GM19238 (cell line): ENCODE measurements at regions not wholly inside any gene's neighbourhood (a gene's known extent, or its start where the extent isn't known, plus 50 kb on each side); places are given as distances from the start of the nearest gene placed in this dataset.
"Not testable (repeated sequence)": the region's sequence is repeated elsewhere in the genome, so short reads cannot be mapped to it uniquely, and the experiment has no call there.

Experiments used
- DNase-seq: peaks from one replicate; pipeline ENCODE4 v3.0.0; 2011; ENCODE audit warnings: low spot score; ENCODE audit not compliant: insufficient read length

DNA sequence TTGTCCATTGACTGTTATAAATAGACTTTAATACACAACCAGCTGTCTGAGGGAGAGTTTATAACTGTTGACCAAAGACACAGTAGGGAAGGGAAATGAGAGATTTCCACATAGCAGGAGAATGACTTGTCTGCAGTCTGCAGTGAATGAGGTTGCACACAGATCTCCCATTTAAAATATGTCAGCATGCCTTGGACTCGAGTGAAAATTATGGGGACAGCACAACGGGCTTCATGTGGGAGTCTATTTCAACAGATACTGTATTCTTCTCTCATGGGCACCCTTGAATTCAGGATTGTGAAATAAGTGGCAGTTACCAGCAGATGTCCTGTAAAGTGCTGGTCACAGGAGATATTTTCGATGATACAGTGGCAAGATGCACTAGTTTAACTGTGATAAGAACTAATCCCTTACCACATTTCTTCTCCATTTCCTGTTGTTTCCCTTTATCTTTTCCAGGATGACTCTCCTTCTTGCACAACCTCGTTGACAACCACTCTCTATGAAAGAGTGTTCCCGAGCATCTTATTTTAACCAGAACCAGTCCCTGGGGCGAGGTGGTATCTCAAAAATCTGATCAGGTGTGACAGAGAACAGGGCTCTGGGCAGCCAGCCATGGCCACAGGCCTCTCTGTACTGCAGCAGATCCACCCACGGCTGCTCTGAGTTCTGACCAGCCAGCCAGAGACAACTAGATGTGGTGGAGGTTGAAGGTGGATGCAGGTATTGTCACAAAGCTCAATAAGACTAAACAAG is 51.5 kb upstream of the MAP3K1 start:
- no peak for DNase-seq

DNA sequence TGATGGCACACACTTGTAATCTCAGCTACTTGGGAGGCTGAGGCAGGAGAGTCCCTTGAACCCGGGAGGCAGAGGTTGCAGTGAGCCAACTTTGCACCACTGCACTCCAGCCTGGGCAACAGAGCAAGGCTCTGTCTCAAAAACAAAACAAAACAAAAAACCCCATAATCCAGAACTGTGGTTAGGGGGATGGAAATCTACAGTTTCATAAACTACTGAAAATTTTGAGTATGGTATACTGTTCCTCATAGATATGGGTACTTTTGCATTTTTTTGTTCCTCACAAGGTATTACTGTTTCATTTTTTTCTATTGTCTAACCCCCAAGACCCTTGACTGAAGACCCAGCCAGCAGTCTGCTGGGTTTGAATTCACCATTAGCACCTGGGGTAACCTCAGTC is 52.2 kb upstream of the MAP3K1 start:
- DNase-seq: no peak

DNA sequence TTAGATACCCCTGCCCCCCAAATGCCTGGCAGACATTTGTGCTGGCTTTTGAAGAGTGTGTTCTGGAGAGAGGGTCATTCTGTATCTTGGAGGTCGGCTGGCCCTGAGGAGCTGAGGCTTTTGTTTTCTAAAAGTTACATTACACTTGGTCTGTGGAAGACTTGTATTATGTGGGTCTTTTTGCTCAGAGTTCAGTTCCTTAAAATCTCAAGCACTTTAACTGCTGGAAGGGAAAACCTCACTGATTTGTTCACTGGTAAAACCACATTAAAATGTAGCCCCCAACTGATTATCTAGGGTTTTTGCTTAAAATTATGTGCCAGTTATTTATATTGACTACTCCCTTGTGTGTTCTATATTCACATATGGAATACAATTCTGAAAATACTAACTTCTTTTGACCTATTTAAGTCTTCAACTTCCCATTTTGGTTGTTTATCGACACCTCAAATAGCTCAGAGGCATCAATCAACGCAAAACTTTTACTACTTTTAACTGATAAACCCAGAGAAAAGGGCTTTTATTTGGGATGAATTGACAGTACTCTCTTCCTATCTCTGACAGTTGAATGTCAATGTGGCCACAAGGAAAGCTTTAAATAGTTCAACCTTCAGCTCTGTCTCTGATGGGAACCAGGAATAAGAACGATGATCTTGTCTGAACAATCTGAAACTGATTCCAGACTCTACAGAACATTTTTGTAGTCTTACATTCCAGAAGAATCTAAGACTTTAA is 54.0 kb upstream of the MAP3K1 start:
- no peak for DNase-seq

DNA sequence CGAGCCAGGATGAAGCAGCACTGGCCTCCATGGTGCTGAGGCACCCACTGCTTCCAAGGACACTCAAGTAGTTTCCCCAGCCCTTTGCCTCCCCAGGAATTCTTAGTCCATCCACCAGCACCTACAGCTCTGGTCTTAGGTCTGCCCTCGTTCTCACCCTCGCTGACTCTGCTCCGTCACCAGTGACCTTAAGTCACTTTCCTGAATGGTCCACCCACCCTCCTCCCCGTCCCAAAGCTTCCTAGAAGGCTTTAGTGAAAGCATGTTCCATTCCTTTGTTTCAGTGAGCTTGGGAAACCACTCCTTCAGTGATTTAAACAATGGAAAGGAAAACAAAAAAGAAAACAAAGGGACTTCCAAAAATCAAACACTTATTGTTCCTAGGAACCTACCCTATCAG is 54.6 kb upstream of the MAP3K1 start:
- DNase-seq: no peak

DNA sequence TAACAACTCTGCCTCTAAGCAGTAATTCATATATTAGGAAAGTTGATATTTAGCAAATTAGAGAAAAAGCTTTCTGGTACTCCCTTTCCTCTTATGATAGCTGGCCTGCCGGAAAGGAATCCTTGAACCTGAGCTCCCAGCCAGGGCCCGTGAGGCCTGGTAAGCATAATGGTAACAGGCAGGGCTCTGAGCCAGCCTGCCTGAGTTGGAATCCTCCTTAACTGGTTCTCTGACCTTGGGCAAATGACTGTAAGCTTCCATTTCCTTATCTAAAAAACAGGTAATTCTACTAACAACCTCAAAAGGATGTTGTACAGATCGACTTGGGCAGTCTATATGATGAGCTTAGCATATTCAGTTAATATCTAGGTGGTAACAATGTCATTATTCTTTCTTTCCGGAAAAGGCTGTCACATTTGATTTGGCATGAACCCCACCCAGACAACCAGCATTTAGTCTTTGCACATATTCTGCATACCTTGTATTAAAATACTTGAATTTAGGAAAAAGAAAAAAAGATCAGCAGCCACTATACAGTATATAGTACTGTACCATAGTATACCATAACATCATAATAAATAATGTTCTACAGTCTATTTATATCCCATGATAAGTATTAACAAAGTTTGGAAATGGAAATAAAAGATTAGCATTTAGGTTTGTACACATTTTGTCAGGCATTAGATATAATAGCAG is 55.7 kb upstream of the MAP3K1 start:
- DNase-seq: no peak

DNA sequence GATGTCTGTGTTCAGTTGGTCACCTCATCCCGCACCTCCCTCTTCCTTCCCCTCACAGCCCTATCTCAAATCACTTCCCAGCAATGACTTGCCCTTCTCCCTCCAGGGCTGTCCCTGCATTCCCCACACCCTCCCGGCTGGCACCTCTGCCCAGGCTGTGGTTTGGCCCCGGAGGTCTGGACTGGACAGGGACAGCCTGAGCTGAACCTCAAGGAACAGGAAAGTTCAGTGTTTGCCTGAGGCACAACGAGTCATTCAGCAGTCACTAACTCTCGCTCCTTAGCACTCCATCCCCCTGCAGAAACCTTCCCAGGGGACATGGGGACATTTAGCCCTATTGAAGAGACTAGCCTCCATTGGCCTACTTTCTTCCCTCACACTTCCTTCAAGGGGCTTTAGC is 58.3 kb upstream of the MAP3K1 start:
- DNase-seq: no peak

DNA sequence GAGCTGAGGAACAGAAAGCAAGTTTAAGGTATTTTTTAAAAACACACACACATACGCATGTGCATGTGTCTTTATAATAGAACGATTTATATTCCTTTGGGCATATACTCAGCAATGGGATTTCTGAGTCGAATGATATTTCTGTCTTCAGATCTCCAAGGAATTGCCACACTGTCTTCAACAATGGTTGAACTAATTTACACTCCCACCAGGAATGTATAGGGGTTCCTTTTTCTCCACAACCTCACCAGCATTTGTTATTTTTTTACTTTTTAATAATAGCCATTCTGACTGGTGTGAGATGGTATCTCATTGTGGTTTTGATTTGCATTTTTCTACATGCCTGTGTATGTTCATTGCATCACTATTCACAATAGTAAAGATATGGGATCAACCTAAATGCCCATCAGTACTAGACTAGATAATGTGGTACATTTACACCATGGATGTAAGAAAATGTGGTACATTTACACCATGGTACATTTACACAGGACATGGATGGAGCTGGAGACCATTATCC is 60.3 kb upstream of the MAP3K1 start:
- no peak for DNase-seq

DNA sequence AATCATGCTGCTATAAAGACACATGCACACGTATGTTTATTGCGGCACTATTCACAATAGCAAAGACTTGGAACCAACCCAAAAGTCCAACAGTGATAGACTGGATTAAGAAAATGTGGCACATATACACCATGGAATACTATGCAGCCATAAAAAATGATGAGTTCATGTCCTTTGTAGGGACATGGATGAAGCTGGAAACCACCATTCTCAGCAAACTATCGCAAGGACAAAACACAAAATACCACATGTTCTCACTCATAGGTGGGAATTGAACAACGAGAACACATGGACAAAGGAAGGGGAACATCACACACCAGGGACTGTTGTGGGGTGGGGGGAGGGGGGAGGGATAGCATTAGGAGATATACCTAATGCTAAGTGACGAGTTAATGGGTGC is 61.8 kb upstream of the MAP3K1 start:
- DNase-seq: not testable (repeated sequence)

DNA sequence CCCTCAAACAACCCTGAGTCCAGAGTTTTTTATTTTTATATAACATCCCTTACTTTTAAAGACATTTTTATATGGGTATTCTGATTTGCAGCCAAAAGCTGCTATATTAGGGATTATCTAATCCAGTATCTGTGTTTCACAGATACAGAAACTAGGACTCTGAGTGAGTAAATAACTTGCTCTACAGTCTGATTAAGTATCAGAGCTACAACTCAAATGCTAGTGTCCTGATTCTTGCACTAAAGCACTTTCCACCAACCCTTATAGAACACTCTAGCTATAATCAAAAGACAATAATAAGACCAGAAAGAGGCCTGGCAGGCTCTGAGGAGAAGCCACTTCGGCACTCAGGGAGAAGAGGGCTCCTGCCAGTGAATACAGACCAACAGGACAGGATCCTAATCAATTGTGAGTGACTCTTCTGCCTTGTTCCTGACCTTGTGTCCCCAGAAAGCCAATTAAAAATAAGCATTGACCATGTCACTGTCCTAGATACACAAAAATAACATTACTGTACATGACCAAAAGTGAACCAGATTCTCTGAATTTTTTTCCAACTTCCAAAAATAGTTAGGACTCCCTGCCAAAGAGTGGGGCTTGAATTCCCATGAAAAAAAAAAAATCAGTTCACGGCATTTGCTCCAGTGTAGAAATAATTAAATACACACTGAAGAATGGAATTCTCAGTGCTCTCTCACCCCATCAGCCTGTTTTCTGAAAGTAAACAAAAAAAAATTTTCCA is 63.6 kb upstream of the MAP3K1 start:
- DNase-seq: no peak

DNA sequence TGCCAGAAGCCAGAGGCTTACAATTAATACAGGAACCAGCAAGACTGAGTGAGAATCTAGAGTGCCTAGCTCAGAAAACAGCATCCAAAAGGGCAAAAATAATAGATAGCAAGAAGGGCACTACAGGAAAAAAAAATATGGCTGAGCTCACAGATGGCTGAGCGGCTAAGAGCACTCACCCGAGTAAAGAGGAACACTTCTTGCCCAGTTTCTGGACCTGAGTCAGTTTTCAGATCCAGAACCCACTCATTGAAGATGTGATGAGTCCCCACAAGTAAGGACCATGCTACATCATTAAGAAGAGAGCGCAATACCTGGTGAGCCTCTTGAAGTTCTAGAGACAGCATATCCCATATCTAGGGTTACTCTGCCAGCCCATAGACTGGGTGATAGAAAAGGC is 65.5 kb upstream of the MAP3K1 start:
- DNase-seq: no peak

DNA sequence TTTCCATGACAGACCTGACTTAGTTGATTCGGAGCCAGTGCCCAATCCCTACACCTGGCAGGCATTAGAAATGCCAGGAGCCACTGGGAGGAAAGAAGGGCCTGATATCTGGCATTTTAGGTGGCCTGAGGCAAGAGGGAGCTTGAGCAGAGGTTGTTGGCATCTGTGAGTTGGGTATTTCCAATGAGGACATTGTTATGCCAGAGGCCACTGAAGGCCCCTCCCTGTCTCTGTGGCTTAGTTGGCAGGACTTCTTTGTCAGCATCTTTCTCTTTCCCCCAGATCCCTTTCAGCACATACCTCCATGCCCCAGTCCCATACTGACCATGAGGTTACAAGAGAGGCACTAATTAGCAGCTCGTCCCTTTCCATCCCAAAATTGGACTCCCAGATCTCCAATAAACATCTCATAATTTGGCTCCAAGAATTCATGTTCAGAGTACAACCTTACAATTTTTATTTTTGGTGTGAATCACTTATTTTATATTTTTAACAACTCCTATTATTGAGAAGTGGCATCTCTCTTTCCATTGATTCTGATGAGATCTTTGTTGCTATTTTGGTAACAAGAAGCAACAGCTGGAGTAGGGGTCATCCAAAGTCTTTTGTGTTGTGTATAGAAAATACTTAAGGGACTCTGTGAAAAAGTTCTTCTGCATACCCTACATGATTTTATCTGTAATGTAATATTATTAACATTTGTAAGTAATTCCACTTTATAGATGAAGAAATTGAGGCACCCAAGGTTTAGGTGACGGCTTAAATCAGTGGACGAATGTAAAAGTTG is 68.6 kb upstream of the MAP3K1 start:
- DNase-seq: no peak

DNA sequence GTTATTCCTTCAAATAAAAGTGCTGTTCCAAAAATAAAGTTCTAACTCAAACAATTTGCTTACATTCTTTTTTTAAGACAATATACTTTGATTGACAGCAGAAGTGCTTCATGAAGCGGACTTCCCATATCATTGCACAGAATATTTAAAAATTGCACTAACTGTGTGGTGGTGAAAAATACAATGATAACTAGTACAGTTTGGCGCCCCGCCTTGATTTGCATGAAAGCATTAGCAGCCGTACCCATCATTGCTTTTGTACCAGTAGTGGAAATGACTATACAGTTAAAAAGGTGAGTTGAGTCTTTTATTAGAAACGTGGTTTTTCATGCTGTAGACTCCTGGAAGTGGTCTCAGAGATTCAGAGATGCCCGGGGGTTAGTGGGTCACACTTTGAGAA is 69.5 kb upstream of the MAP3K1 start:
- no peak for DNase-seq

DNA sequence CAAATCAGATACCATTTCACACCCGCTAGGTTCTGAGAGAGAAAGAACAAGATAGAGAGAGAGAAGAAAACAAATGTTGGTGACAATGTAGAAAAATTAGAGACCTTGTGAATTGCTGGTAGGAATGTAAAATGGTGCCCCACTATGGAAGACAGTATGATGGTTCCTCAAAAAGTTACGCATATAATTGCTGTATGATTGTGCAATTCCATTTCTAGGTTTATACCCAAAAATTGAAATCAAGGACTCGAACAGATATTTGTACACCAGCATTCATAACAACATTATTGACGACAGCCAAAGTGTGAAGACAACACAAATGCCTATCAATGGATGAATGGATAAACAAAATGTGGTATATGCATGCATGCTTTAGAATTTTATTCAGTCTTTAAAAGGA is 74.5 kb upstream of the MAP3K1 start:
- no peak for DNase-seq

DNA sequence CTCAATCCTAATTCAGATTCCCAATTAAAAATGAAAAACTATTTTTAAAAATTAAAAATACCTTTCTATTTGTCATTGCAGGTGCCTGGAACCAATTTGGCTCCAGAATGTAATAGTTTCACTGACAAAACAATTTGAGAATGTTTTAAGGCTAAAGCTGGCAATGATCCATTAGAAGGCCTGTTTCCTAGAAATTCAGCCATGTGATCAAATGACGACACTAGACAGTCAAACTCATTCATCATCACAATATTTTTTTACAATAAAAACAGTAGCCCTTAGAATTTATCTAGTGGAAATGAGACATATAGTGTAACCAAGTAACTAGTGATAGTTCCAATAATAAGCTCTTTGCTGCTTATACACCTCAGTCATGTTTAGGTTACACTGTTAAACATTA is 75.4 kb upstream of the MAP3K1 start:
- DNase-seq: no peak

DNA sequence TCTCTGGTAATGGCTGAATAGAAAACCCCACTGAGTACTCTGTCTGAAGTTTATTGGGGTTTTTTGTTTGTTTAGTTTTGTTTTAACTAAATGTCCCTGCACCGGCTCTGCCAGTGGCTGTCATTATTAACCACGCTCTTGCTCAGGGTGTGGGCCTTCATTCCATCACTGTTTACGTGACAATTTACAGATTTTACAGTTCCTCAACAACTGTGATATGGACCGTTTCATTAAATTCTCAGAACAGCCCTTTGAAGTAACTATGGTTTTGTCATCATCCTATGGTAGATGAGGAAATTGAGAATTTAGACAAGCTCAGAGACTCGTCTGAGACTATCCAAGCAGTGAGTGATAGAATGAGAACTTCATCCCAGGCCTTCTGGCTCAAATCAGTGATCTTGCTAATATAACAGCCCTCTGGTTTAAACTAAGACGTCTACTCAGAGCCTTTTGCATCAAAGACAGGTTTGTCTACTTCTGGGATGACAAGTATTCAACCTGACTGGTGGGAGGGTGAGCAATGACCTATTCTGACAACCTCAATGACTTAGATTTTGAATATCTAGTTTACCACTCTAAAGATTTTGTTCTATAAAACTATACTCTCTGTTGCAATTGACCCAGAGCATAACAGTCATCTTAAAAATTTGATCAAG is 77.3 kb upstream of the MAP3K1 start:
- DNase-seq: no peak

DNA sequence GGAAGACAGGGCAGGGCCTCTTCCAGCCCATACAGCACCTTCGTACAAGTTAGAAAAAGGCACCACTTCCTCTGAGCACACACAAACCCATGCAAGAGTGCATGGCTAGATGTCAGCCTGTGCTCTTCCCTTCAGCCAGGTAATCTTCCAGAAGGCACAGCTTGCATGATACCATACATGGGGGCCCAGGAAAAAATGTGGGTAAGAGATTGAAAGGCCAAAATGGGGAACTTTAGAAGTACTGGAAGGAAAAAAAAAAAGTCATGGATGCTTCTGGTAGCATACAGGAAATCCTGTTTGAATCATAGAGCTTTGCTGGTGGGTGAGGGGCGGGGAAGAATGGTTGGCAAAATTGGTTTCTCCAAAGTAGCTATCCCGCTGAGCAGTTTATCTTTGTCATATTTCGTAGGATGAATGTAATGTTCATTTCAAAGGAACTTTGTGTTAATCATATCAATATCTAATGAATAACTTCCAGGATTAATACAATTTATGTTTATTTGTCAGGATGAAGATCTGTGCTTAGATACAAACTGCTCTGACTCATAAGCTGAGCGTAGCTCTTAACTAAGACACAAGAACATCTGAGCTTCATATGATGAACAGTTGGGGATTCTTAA is 78.2 kb upstream of the MAP3K1 start:
- DNase-seq: no peak

DNA sequence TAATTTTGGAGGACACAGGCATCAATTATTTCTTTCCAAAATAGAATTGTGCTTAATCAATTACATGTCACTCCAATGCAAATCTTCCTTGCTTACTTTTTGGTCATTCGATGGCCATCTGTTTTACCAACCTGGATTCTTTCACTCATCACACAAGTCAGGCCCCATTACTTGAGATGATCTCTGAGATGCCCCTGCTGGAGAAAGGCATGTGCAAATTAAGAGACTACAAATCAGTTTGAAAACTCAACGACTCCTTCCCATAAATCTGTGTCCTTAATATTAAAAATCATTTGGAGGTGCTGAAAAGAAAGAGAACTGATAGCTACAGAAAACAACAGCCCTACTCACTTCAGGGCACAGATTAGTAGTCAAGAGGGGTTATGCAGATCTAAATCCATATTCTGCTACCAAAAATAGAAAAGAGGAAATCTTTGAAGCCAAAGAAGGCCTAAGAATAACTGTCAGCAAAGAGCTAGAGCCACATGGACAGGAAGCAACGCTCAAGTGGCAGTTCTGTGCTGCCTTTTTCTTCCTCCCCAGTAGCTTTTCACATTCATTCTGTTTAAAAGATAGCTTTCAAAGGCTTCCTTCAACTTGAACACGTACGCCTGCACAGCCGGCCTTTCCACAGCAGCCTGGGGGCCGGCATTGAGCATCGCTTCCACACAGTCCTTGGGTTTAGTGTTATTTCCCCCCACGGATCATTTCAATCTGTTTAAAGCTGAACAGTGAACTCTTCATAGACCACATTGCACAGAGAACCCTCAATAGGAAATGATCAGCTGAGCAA is 79.3 kb upstream of the MAP3K1 start:
- DNase-seq: no peak

DNA sequence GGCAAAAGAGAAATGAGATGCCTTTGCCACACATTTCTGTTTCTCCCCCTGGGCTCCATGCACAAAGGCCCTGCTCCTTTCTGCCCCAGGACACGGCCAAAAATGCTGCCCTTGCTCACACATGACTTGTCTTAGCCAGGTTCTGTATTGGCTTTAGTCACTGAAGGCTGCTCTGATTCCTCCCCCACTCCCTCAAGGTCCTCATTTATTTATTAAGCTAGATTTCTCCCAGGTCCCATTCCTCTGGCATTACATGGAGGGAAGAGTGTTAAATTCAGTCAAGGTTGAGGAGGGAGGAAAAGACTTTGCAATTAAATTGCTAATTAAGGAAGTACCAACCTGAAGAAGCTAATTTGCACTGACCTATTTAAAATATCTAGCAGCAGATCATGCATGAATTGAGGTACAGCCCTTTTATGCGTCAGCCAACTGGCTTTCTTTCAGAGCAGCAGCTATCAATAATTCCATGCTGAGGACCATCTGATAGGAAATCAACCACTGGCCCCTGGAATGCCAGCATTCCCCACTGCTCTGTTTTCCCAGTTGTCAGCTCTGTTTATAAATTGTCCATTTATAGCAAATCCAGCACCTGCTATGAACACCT is 81.2 kb upstream of the MAP3K1 start:
- no peak for DNase-seq

DNA sequence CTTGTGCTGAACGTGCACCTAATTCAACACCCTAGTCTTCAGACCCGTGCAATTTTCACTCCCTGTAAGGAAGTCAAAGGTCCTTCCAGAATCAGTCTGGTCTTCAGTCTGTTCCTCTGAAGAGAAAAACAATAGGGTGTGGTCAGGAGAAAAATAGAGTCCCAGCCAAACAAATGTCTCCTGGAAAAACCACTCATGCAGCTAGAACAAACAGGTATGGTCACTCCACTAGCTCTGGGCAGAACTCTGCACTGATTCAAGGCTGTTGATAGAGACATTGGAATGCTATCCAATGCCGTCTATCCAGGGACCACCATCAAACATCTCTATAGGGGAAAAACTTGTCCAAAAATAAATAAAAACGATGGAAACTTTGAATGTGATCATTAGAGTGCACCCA is 81.8 kb upstream of the MAP3K1 start:
- DNase-seq: no peak
